ENCODE measurements at regions not wholly inside any gene's neighbourhood (a gene's known extent, or its start where the extent isn't known, plus 50 kb on each side); places are given as distances from the start of the nearest gene placed in this dataset.
"Not testable (repeated sequence)": the region's sequence is repeated elsewhere in the genome, so short reads cannot be mapped to it uniquely, and the experiment has no call there.

DNA sequence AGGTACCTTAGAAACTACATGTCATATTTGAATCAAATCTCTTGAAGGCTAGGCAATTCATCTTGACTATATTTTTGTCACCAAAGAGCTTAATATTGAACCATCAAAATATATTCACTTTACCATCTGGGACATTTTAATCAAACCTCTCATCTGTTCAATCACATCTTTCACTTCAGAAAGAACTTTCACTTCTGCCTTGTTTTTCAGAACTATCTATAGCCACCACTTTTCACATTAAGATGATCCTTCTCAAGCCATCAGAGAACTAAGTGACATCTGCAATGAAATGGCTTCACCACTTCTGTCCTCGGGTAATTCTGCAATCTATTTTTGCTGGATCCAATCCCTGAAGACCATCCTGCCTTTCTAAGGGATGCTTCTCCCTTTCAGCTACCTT lies 57.8 kb downstream of the OR2B2 start:
- no peak for DNase-seq (ENCODE audit: low read depth in 2 of 2)

GRCh38 chr6:27851440-27851839 lies 60.8 kb downstream of the OR2B2 start:
- no peak for DNase-seq (ENCODE audit: low read depth in 2 of 2)

DNA sequence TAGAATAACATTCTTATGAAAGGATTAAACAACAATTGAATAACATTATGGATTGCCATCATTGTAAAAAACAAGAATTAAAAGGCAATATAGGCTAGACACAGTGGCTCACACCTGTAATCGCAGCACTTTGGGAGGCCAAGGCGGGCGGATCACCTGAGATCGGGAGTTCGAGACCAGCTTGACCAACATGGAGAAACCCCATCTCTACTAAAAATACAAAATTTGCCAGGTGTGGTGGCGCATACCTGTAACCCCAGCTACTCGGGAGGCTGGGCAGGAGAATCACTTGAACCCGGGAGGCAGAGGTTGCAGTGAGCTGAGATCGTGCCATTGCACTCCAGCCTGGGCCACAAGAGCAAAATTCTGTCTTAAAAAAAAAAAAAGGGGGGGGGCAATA lies 63.2 kb downstream of the OR2B2 start:
- not testable (repeated sequence) for DNase-seq (ENCODE audit: low read depth in 2 of 2)

GRCh38 chr6:27847706-27848105 lies 64.5 kb downstream of the OR2B2 start:
- no peak for DNase-seq (ENCODE audit: low read depth in 2 of 2)

DNA sequence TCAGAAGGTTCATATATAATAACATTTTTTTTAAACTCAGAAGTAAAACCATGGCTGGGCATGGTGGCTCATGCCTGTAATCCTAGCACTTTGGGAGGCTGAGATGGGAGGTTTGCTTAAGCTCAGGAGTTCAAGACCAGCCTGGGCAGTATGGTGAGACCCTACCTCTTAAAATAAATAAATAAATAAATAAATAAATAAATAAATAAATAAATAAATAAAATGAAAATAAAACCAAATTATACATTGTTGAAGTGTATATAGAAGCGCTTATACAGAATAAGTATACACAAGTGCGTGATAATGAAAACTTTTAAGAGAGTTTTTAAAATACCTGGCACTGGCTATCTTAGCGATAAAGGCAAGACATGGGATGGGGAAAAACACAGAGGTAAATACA lies 71.6 kb downstream of the OR2B2 start:
- no peak for DNase-seq (ENCODE audit: low read depth in 2 of 2)

GRCh38 chr6:27839626-27840475 lies 72.3 kb downstream of the OR2B2 start:
- DNase-seq (ENCODE audit: low read depth in 2 of 2), result peak in 1 of 2 donors; percentile 70

GRCh38 chr6:27838945-27839625 lies 73.1 kb downstream of the OR2B2 start:
- DNase-seq (ENCODE audit: low read depth in 2 of 2), result peak in 1 of 2 donors; percentile 70

- peak; percentile 99 for DNase-seq (ENCODE audit: low read depth in 2 of 2)
Measured at GRCh38 chr6:27838058-27838944, 73.9 kb downstream of the OR2B2 start.

GRCh38 chr6:27837625-27838057 lies 74.6 kb downstream of the OR2B2 start:
- DNase-seq (ENCODE audit: low read depth in 2 of 2), result no peak

DNA sequence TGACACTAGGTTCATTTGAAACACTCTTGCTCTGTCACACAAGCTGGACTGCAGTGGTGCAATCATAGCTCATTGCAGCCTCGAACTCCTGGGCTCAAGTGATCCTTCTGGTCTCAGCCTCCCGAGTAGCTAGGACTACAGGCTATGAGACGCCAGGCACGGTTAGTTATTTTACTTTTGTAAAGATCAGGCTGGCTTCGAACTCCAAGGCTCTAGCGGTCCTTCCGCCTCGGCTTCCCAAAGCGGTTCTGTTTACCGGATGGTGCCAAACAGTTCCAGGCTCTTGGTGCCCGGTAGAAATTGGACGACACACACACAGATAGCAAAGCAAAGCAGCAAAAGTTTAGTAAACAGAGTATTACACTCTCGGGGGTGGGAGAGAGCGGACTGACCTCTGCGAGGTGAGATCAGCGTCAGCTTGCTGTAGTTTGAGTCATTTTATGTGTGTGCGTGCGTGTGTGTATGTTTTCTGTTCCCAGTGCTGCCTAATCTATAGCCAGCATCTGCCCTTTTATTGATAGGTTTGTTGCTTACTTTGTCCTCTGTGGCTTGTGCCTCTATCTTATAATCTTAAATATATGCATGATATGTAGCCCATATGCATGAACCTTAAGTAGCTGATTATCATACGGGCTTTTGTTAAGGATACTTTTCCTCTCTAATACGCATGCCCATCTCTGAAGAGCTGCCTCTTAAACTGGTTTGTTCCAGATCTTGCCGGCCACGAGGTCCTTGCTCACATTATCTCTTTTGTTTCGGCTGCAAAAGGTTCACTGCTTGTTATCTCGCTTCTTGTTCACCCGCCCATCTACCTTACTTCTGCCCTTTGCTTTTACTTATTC lies 75.2 kb downstream of the OR2B2 start:
- DNase-seq (ENCODE audit: low read depth in 2 of 2), result peak in 1 of 2 donors; percentile 83

GRCh38 chr6:27836141-27836782 lies 75.9 kb downstream of the OR2B2 start:
- DNase-seq (ENCODE audit: low read depth in 2 of 2), result no peak

- DNase-seq (ENCODE audit: low read depth in 2 of 2), result no peak
Measured at GRCh38 chr6:27834879-27835549, 77.2 kb downstream of the OR2B2 start.

- DNase-seq (ENCODE audit: low read depth in 2 of 2), result no peak
Measured at GRCh38 chr6:27834384-27834783, 77.8 kb downstream of the OR2B2 start.

DNA sequence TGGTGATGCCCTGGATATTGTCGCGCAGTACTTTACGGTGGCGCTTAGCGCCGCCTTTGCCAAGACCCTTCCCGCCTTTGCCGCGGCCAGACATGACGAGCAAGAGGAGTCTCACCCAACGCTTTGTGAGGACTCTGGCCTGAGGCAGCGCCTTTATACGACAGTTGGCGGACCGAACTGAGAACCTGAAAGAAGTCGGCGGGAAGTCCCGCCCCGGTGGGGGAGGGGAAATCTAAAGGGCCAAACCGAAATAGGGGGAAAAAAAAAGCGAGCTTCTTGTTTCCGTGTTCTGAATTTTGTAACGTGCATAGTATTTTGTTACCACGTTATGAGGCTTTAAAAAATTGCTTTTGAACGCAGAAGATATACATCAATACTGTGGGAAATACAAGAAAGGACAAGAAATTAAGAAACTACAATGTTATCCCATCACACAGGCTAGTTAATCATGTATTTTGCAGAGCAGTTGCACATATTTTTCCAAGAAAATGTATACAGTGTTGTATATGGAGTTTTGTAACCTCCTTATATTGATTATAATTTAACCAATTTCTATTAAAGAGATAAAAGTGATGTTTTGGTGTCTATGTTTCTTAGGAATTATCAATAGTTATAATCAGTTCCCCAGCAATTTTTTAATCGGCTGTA lies 80.6 kb downstream of the OR2B2 start:
- DNase-seq (ENCODE audit: low read depth in 2 of 2), result peak in 1 of 2 donors; percentile 44

DNA sequence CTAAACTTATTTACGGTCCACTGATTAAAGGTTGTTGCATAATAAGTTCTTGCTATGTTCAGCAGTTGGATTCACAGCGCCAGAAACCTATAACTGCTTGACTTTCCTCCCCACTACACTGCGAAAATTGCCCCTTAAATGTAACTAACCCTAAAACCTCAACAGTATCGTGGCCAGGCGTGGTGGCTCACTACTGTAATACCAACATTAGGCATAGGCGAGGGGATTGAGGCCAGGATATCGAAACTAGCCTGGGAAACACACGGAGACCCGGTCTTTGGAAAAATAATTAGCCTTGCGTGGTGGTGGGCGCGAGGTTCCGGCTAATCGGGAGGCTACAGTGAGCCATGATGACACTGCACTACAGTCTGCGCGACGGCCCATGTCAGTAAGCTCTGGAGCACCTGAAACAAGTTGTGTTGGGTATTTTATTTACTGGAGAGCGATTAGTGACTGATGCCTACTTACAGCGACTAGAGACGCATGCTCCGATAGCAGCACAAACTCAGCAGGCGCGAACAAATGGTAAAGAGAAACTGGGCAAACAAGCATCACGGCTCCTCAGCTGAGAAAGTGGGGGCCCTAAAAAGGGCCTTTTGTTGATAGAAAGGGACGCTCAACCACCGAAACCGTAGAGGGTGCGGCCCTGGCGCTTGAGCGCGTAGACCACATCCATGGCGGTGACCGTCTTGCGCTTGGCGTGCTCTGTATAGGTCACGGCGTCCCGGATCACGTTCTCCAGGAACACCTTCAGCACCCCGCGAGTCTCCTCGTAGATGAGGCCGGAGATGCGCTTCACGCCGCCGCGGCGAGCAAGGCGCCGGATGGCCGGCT lies 81.4 kb downstream of the OR2B2 start:
- DNase-seq (ENCODE audit: low read depth in 2 of 2), result peak in 1 of 2 donors; percentile 57

DNA sequence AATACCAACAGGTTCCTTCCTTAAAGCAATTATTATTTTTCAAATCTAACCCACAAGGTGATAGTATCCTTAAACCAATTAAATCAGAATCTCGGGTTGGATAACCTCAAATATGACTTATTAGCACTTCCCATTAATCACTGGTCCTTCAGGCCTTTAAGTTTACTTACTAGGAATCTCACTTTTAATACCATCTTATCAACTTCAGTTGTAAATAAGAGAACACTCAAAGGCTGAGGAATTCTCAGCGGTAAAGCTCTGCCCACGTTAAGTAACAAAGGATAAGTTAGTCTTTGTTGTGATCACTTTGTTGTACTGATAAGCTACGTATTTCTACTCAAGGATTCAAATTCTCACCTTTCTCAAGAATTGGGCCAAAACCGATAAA lies 82.0 kb downstream of the OR2B2 start:
- DNase-seq (ENCODE audit: low read depth in 2 of 2), result no peak

- no peak for DNase-seq (ENCODE audit: low read depth in 2 of 2)
Measured at GRCh38 chr6:27829453-27830211, 82.6 kb downstream of the OR2B2 start.

- not testable (repeated sequence) for DNase-seq (ENCODE audit: low read depth in 2 of 2)
Measured at GRCh38 chr6:27827477-27827876, 84.7 kb downstream of the OR2B2 start.

All from dermis microvascular lymphatic vessel endothelial cell (primary cell).